Smooth muscle cell (in vitro differentiated cells): ENCODE measurements at regions not wholly inside any gene's neighbourhood (a gene's known extent, or its start where the extent isn't known, plus 50 kb on each side); places are given as distances from the start of the nearest gene placed in this dataset.
A peak's percentile ranks its signal among the peaks of the same experiment; 100 is the strongest.

Experiments used
- DNase-seq: peaks from one replicate; lab custom pipeline; 2025; ENCODE audit not compliant: unreplicated experiment; lab: John Stamatoyannopoulos, UW
- H2AFZ ChIP-seq: fragments of 200-600 bp; sonication (generic); 2 replicates; pipeline ENCODE4 v1.6.0; 2016; ENCODE audit warnings: antibody characterized with exemption, low read depth, mild to moderate bottlenecking
- H3F3A ChIP-seq: fragments of 200-600 bp; sonication (generic); 2 replicates; pipeline ENCODE4 v1.6.0; 2017; ENCODE audit warnings: antibody characterized with exemption, low read depth
- H3K27ac ChIP-seq: fragments of 200-600 bp; sonication (generic); 2 replicates; pipeline ENCODE4 v1.5.1; 2016; ENCODE audit warnings: low read depth, mild to moderate bottlenecking
- H3K27me3 ChIP-seq: fragments of 200-600 bp; sonication (generic); 2 replicates; pipeline ENCODE4 v1.6.1; 2016; ENCODE audit warnings: low read depth, mild to moderate bottlenecking
- H3K36me3 ChIP-seq: fragments of 200-600 bp; sonication (generic); 2 replicates; pipeline ENCODE4 v1.5.1; 2016; ENCODE audit warnings: low read depth
- H3K4me1 ChIP-seq: fragments of 200-600 bp; sonication (generic); 2 replicates; pipeline ENCODE4 v1.5.1; 2016; ENCODE audit warnings: low read depth
- H3K4me2 ChIP-seq: fragments of 200-600 bp; sonication (generic); 2 replicates; pipeline ENCODE4 v1.6.0; 2016; ENCODE audit warnings: mild to moderate bottlenecking
- H3K4me3 ChIP-seq: fragments of 200-600 bp; sonication (generic); 2 replicates; pipeline ENCODE4 v1.5.1; 2016; ENCODE audit warnings: mild to moderate bottlenecking
- H3K79me2 ChIP-seq: fragments of 200-600 bp; sonication (generic); 2 replicates; pipeline ENCODE4 v1.6.0; 2016; ENCODE audit warnings: low read depth, mild to moderate bottlenecking
- H3K9ac ChIP-seq: fragments of 200-600 bp; sonication (generic); 2 replicates; pipeline ENCODE4 v1.6.0; 2016; ENCODE audit warnings: low read depth
- H3K9me3 ChIP-seq: fragments of 200-600 bp; sonication (generic); replicated peaks from 2 replicates; pipeline ENCODE4 v1.5.1; 2016; ENCODE audit warnings: low read depth
- H4K20me1 ChIP-seq: fragments of 200-600 bp; sonication (generic); 2 replicates; pipeline ENCODE4 v1.6.0; 2016; ENCODE audit warnings: low read depth
- WGBS: methylation state at CpG from one replicate; pipeline ENCODE4 v1.1.7; 2016; ENCODE audit warnings: low lambda C conversion rate; 5-methylcytosine and 5-hydroxymethylcytosine counted together
- TF ChIP-seq, protein P1 (sequence below): fragments of 200-600 bp; sonication (generic); IDR thresholded peaks from 2 replicates; pipeline ENCODE4 v1.5.1; 2017; ENCODE audit warnings: borderline replicate concordance, mild to moderate bottlenecking, antibody characterized with exemption; ENCODE audit not compliant: insufficient read depth, poor library complexity, severe bottlenecking

GRCh38 chr3:44105571-44105970 lies 136.1 kb upstream of the TOPAZ1 start:
- Histone ChIP-seq H3K4me3 (no peak overlapping the region), H3K4me2 (no peak overlapping the region), H2AFZ (no peak overlapping the region)

DNA sequence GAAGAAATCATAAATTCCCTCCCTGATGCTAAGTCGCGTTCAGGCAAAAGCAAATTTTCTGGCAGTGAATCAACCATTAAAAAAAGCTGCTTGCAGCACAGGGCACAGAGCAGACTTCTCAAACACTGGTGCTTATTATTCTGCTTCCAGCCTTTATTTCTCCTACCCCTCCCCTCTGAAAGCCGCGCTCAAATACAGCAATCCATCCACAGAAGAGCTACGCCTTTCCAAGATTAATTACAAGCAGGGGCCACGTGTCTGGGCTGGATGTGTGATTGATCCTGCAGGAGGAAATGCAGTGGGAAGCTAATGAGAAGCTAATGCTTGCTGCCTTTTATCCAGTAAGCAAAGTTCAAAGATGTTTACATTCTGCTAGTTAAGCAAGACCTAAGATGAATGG lies 134.9 kb upstream of the TOPAZ1 start:
- Histone ChIP-seq H3F3A (no peaks in the 10 kb centered on the region), H3K36me3 (no peaks in the 10 kb centered on the region), H3K9me3 (no peaks in the 10 kb centered on the region), H2AFZ (no peak overlapping the region), H3K4me2 (peak overlapping the region; percentile 7), H4K20me1 (no peaks in the 10 kb centered on the region), H3K27ac (no peak overlapping the region), H3K27me3 (peaks cover 3% of the 10 kb centered on the region), H3K4me1 (peaks cover 6% of the 10 kb centered on the region), H3K9ac (no peak overlapping the region), H3K79me2 (no peaks in the 10 kb centered on the region), H3K4me3 (no peak overlapping the region)
- TF ChIP-seq, protein P1, sequence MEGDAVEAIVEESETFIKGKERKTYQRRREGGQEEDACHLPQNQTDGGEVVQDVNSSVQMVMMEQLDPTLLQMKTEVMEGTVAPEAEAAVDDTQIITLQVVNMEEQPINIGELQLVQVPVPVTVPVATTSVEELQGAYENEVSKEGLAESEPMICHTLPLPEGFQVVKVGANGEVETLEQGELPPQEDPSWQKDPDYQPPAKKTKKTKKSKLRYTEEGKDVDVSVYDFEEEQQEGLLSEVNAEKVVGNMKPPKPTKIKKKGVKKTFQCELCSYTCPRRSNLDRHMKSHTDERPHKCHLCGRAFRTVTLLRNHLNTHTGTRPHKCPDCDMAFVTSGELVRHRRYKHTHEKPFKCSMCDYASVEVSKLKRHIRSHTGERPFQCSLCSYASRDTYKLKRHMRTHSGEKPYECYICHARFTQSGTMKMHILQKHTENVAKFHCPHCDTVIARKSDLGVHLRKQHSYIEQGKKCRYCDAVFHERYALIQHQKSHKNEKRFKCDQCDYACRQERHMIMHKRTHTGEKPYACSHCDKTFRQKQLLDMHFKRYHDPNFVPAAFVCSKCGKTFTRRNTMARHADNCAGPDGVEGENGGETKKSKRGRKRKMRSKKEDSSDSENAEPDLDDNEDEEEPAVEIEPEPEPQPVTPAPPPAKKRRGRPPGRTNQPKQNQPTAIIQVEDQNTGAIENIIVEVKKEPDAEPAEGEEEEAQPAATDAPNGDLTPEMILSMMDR, result no peak
- DNase-seq, result no peak
- 49% methylated on average over 6 of the region's 6 CpGs for WGBS

More at GRCh38 chr3:44105571-44105970, 136.1 kb upstream of the TOPAZ1 start:
- TF ChIP-seq, protein P1, result no peak
- Histone ChIP-seq H3K9ac (no peak overlapping the region), H3K36me3 (no peaks in the 10 kb centered on the region), H3K27me3 (peaks cover 4% of the 10 kb centered on the region), H3K9me3 (no peaks in the 10 kb centered on the region), H3F3A (no peaks in the 10 kb centered on the region), H4K20me1 (no peaks in the 10 kb centered on the region), H3K27ac (peak overlapping the region; percentile 58), H3K79me2 (no peaks in the 10 kb centered on the region), H3K4me1 (peaks cover 6% of the 10 kb centered on the region)
- 95% methylated on average over 5 of the region's 5 CpGs for WGBS
- DNase-seq, result no peak

GRCh38 chr3:44108481-44108880 lies 133.2 kb upstream of the TOPAZ1 start:
- H3K9ac ChIP-seq, result no peak overlapping the region
- H4K20me1 ChIP-seq, result no peaks in the 10 kb centered on the region
- H3K4me1 ChIP-seq, result peaks cover 6% of the 10 kb centered on the region
- no peaks in the 10 kb centered on the region for H3F3A ChIP-seq
- H3K27me3 ChIP-seq, result no peaks in the 10 kb centered on the region
- no peak overlapping the region for H2AFZ ChIP-seq
- H3K9me3 ChIP-seq, result no peaks in the 10 kb centered on the region
- no peaks in the 10 kb centered on the region for H3K79me2 ChIP-seq
- H3K4me2 ChIP-seq, result no peak overlapping the region
- WGBS, result 93% methylated on average over 3 of the region's 3 CpGs
- no peak for DNase-seq
- H3K36me3 ChIP-seq, result no peaks in the 10 kb centered on the region
- H3K4me3 ChIP-seq, result no peak overlapping the region
- TF ChIP-seq, protein P1, result no peak
- H3K27ac ChIP-seq, result no peak overlapping the region

DNA sequence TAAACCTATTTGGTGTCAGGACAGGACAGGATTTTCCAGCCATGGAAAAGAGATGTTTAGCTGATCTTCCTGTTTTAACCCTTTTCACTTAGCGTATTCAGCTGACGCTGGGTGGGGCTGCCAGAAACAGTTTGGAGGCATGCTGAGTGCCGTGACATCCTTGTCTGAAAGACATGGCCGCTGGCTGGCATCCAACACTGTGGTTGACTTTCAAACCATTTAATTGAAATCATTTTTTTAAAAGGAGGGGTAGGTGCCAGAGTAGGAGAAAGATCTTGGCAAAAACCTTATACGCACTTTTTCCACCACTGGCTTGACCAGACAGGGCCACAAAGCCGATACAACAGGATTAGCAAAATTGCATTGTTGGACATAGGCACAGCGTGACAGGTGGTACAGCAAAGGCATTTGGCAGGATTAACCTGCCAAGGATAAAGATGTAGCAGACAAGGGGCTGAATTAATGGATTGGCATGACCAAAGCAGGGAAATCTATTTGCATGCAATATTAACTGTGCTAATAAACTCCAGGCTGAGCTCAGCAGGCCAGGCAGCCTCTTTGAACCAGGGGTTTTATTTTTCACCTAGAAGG lies 131.8 kb upstream of the TOPAZ1 start:
- Histone ChIP-seq H2AFZ (no peak overlapping the region), H4K20me1 (no peaks in the 10 kb centered on the region), H3K4me3 (no peak overlapping the region), H3K4me1 (peaks cover 6% of the 10 kb centered on the region), H3K9me3 (no peaks in the 10 kb centered on the region), H3K79me2 (no peaks in the 10 kb centered on the region), H3F3A (no peaks in the 10 kb centered on the region), H3K9ac (no peak overlapping the region), H3K4me2 (no peak overlapping the region), H3K36me3 (no peaks in the 10 kb centered on the region), H3K27ac (no peak overlapping the region), H3K27me3 (no peaks in the 10 kb centered on the region)
- TF ChIP-seq, protein P1, result no peak
- 95% methylated on average over 7 of the region's 7 CpGs for WGBS
- DNase-seq, result no peak
